ENCODE measurements at regions not wholly inside any gene's neighbourhood (a gene's known extent, or its start where the extent isn't known, plus 50 kb on each side); places are given as distances from the start of the nearest gene placed in this dataset.

DNA sequence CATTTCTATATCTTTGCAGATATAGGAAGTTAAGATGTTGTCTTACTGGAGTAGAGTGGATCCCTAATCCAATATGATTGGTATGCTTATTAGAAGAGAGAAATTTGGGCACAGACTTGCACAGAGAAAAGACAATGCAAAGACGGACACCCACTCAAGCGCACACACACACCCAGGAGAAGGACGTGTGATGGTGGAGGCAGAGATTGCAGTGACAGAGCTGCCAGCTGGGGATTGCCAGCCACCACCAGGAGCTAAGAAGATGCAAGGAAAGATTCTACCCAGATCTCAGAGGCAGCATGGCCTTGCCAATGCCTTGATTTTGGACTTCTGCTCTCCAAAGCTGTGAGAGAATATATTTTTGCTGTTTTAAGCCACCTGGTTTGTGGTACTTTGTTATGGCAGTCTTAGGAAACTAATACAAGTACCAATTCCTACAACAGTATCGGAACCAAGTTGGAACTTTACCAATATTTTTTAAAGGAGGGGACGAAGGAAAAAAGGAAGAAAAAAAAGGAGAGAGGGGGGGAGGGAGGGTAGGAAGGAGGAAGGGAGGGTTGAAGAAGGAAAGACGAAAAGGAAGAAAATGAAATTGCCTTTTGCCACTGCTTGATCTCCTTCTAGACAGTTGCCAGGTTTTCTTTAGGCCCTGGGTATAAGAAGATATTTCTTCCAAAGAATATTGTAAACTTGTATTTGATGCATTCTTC is 334.0 kb downstream of the BUD13 start:
- no peak overlapping the region for H3K4me3 ChIP-seq (ENCODE audit: low read length)
- TF ChIP-seq ZNF274 (IDR thresholded peaks at IDR 0.05; ENCODE audit: low read depth, low read length), result no peak

GRCh38 chr11:116434986-116435385 is 337.8 kb downstream of the BUD13 start:
- TF ChIP-seq ZNF274 (IDR thresholded peaks at IDR 0.05; ENCODE audit: low read depth, low read length), result no peak

DNA sequence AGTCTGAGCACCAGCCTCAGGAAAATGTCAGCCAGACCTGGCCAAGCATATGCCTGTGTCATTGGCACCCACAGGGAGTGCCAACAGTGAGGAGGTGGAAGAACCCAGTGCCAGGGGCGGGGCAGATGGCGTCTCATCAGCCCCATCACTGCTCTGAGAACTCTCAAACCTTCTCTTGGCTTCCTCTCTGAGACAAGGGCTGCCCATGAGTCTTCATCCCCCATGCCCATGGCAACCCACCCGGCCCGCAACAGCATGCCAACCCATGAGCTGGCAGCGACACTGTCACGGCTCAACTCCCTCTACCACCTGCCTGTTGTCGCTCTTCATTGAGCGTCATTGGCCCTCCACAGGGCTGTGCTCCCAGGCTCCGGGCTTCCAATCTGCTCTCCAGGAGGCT is 340.5 kb downstream of the BUD13 start:
- H3K4me3 ChIP-seq (ENCODE audit: low read length), result no peak overlapping the region
- TF ChIP-seq ZNF274 (IDR thresholded peaks at IDR 0.05; ENCODE audit: low read depth, low read length), result no peak

More at GRCh38 chr11:116434986-116435385, 337.8 kb downstream of the BUD13 start:
- no peak overlapping the region for H3K4me3 ChIP-seq (ENCODE audit: low read length)

- no peak overlapping the region for H3K4me3 ChIP-seq (ENCODE audit: low read length)
- TF ChIP-seq ZNF274 (IDR thresholded peaks at IDR 0.05; ENCODE audit: low read depth, low read length), result no peak
Measured at GRCh38 chr11:116431842-116432241, 340.9 kb downstream of the BUD13 start.

GRCh38 chr11:116428638-116428975 is 344.2 kb downstream of the BUD13 start:
- no peak for TF ChIP-seq ZNF274 (IDR thresholded peaks at IDR 0.05; ENCODE audit: low read depth, low read length)
- H3K4me3 ChIP-seq (ENCODE audit: low read length), result no peak overlapping the region

DNA sequence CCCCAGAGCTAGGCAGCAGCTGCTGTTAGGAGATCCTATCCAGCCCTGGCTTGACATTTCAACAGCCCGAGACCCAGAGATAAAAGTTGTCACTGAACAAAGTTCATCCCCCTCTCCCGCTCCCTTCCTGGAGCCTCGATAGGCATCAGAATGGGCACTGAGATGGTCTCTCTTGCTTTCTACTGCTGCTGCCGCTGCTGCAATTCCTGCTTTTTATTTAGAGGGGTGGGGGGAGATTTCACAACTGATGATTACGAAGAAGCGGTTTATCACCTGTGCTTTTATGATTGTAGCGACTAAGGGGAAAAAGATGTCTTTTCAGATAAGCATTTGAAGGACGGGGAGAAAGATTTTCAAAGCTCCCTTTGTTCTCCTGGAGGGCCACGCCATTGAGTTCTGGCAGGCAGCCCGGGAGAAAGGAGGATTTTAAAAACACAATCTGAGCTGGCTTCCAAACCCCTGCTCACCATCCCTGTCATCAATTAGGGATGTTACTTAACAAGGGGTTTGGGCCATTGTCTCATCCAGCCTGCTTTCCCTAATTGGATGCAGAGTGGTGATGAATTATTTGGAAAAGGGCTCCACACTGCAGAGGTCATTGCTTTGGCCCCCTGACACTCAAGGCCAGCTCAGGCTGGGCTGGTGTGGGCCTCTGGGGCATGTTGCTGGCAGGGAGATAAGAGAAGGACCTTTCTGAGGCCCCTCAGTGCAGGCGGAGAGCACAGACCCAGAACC is 344.7 kb downstream of the BUD13 start:
- H3K4me3 ChIP-seq (ENCODE audit: low read length), result no peak overlapping the region
- TF ChIP-seq ZNF274 (IDR thresholded peaks at IDR 0.05; ENCODE audit: low read depth, low read length), result no peak

GRCh38 chr11:116427337-116427902 is 345.4 kb downstream of the BUD13 start:
- no peak overlapping the region for H3K4me3 ChIP-seq (ENCODE audit: low read length)
- TF ChIP-seq ZNF274 (IDR thresholded peaks at IDR 0.05; ENCODE audit: low read depth, low read length), result no peak

- no peak for TF ChIP-seq ZNF274 (IDR thresholded peaks at IDR 0.05; ENCODE audit: low read depth, low read length)
Measured at GRCh38 chr11:116426761-116427160, 346.0 kb downstream of the BUD13 start.

DNA sequence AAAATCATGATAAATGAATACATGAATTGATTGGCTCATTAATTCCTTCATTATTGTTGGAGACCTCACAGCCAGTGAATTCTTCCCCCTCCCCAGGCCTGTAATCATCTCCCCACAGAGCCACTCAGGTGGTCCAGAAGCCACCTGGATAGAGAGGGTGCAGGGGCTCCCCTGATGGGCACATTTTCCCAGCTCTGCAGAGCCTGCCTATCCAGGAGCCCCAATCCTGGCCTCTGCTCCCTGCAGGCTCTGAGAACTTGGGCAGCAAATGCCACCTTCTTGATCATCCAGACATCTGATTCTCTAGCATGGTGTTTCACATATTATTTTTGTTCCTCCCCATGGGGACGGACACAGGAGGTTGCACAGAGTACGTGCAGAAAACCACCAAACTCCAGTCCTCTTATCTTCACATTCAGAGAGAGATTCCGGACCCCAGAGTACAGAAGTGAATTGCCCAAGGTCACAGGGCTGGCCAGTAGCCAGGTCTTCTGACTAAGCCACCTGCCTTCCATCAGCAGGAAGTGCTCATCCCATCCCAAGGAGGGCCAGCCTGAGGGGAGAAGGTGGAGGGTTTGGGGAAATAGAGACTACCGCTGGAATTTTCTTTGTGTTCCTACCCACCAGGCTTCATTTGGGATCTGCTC is 348.0 kb downstream of the BUD13 start:
- no peak for TF ChIP-seq ZNF274 (IDR thresholded peaks at IDR 0.05; ENCODE audit: low read depth, low read length)
- no peak overlapping the region for H3K4me3 ChIP-seq (ENCODE audit: low read length)

More at GRCh38 chr11:116426761-116427160, 346.0 kb downstream of the BUD13 start:
- no peak overlapping the region for H3K4me3 ChIP-seq (ENCODE audit: low read length)

GRCh38 chr11:116422956-116423600 is 349.7 kb downstream of the BUD13 start:
- no peak overlapping the region for H3K4me3 ChIP-seq (ENCODE audit: low read length)
- TF ChIP-seq ZNF274 (IDR thresholded peaks at IDR 0.05; ENCODE audit: low read depth, low read length), result no peak

GRCh38 chr11:116422556-116422955 is 350.2 kb downstream of the BUD13 start:
- no peak overlapping the region for H3K4me3 ChIP-seq (ENCODE audit: low read length)
- no peak for TF ChIP-seq ZNF274 (IDR thresholded peaks at IDR 0.05; ENCODE audit: low read depth, low read length)

- no peak for TF ChIP-seq ZNF274 (IDR thresholded peaks at IDR 0.05; ENCODE audit: low read depth, low read length)
- no peak overlapping the region for H3K4me3 ChIP-seq (ENCODE audit: low read length)
Measured at GRCh38 chr11:116421529-116422185, 351.1 kb downstream of the BUD13 start.

- no peak for TF ChIP-seq ZNF274 (IDR thresholded peaks at IDR 0.05; ENCODE audit: low read depth, low read length)
- no peak overlapping the region for H3K4me3 ChIP-seq (ENCODE audit: low read length)
Measured at GRCh38 chr11:116420770-116421528, 351.8 kb downstream of the BUD13 start.

Data from GM08714 (cell line).